H9 (cell line): ENCODE measurements at regions not wholly inside any gene's neighbourhood (a gene's known extent, or its start where the extent isn't known, plus 50 kb on each side); places are given as distances from the start of the nearest gene placed in this dataset.

Experiments
- DNase-seq: peaks from one replicate; pipeline ENCODE4 v3.0.0-alpha.2; 2017
- H2AFZ ChIP-seq: one replicate; pipeline ENCODE4 v1.6.1; 2013; ENCODE audit warnings: mild to moderate bottlenecking, low read length, control low read depth, moderate library complexity
- H2AK5ac ChIP-seq: 2 replicates; pipeline ENCODE4 v1.6.1; 2013; ENCODE audit warnings: low read length, control low read depth, mixed read lengths; ENCODE audit not compliant: insufficient read length
- H2BK120ac ChIP-seq: one replicate; pipeline ENCODE4 v1.6.1; 2013; ENCODE audit warnings: low read depth, mild to moderate bottlenecking, low read length, control low read depth, inconsistent platforms; ENCODE audit not compliant: poor library complexity, severe bottlenecking
- H2BK12ac ChIP-seq: 2 replicates; pipeline ENCODE4 v1.6.1; 2013; ENCODE audit warnings: low read length, control low read depth, mixed read lengths, low read depth; ENCODE audit not compliant: insufficient read length
- H2BK15ac ChIP-seq: 2 replicates; pipeline ENCODE4 v1.6.1; 2013; ENCODE audit warnings: low read depth, low read length, control low read depth
- H2BK20ac ChIP-seq: one replicate; pipeline ENCODE4 v1.6.1; 2013; ENCODE audit warnings: low read depth, mild to moderate bottlenecking, low read length, control low read depth, inconsistent platforms; ENCODE audit not compliant: poor library complexity, severe bottlenecking
- H2BK5ac ChIP-seq: 2 replicates; pipeline ENCODE4 v1.6.1; 2013; ENCODE audit warnings: low read length, control low read depth, mixed read lengths; ENCODE audit not compliant: insufficient read length
- H3K14ac ChIP-seq: 2 replicates; pipeline ENCODE4 v1.6.1; 2013; ENCODE audit warnings: low read length, control low read depth; ENCODE audit not compliant: insufficient read depth
- H3K18ac ChIP-seq: 2 replicates; pipeline ENCODE4 v1.6.1; 2013; ENCODE audit warnings: low read depth, mild to moderate bottlenecking, mixed read lengths, low read length, control low read depth; ENCODE audit not compliant: insufficient read length
- H3K23ac ChIP-seq: 2 replicates; pipeline ENCODE4 v1.6.1; 2013; ENCODE audit warnings: low read length, control low read depth, mixed read lengths, low read depth; ENCODE audit not compliant: insufficient read length
- H3K23me2 ChIP-seq: 2 replicates; pipeline ENCODE4 v1.6.1; 2013; ENCODE audit warnings: low read depth, mild to moderate bottlenecking, mixed read lengths, low read length, control low read depth; ENCODE audit not compliant: insufficient read length, poor library complexity, severe bottlenecking
- H3K27ac ChIP-seq: 2 replicates; pipeline ENCODE4 v1.5.1; 2013; ENCODE audit warnings: low read length, control low read depth, mixed read lengths, low read depth; ENCODE audit not compliant: insufficient read length
- H3K27me3 ChIP-seq: 2 replicates; pipeline ENCODE4 v1.6.1; 2013; ENCODE audit warnings: low read length, control low read depth, inconsistent platforms; ENCODE audit not compliant: insufficient read depth
- H3K4ac ChIP-seq: 2 replicates; pipeline ENCODE4 v1.6.1; 2013; ENCODE audit warnings: low read depth, mild to moderate bottlenecking, control low read depth, inconsistent platforms, low read length, moderate library complexity
- H3K4me1 ChIP-seq: 2 replicates; pipeline ENCODE4 v1.6.1; 2013; ENCODE audit warnings: low read length, control low read depth, inconsistent platforms; ENCODE audit not compliant: insufficient read depth
- H3K4me2 ChIP-seq: 2 replicates; pipeline ENCODE4 v1.6.1; 2013; ENCODE audit warnings: low read length, control low read depth, mixed read lengths; ENCODE audit not compliant: insufficient read length, insufficient read depth
- H3K56ac ChIP-seq: 2 replicates; pipeline ENCODE4 v1.6.1; 2013; ENCODE audit warnings: low read depth, mild to moderate bottlenecking, mixed read lengths, low read length, control low read depth; ENCODE audit not compliant: insufficient read length
- H3K79me1 ChIP-seq: 2 replicates; pipeline ENCODE4 v1.6.1; 2013; ENCODE audit warnings: low read depth, mild to moderate bottlenecking, moderate library complexity, low read length, control low read depth, inconsistent platforms; ENCODE audit not compliant: insufficient read depth, poor library complexity, severe bottlenecking
- H3K79me2 ChIP-seq: 2 replicates; pipeline ENCODE4 v1.6.1; 2013; ENCODE audit warnings: low read length, control low read depth, inconsistent platforms; ENCODE audit not compliant: insufficient read depth
- H3K9ac ChIP-seq: 2 replicates; pipeline ENCODE4 v1.6.1; 2013; ENCODE audit warnings: low read length, control low read depth, mixed read lengths; ENCODE audit not compliant: insufficient read length; ENCODE audit errors: extremely low read depth
- H3K9me3 ChIP-seq: one replicate; pipeline ENCODE4 v1.6.1; 2013; ENCODE audit warnings: low read depth, low read length, inconsistent platforms; ENCODE audit not compliant: control insufficient read depth
- H3T11ph ChIP-seq: one replicate; pipeline ENCODE4 v1.6.1; 2013; ENCODE audit warnings: mild to moderate bottlenecking, low read length, control low read depth, inconsistent platforms
- H4K20me1 ChIP-seq: one replicate; pipeline ENCODE4 v1.6.1; 2013; ENCODE audit not compliant: control insufficient read depth, insufficient read length, insufficient read depth
- H4K5ac ChIP-seq: 2 replicates; pipeline ENCODE4 v1.6.1; 2013; ENCODE audit warnings: low read depth, mild to moderate bottlenecking, mixed read lengths, low read length, control low read depth; ENCODE audit not compliant: insufficient read length
- H4K8ac ChIP-seq: replicated peaks from 2 replicates; pipeline ENCODE4 v1.6.1; 2013; ENCODE audit warnings: low read length, control low read depth, mixed read lengths, low read depth; ENCODE audit not compliant: insufficient read length
- H4K91ac ChIP-seq: 2 replicates; pipeline ENCODE4 v1.6.1; 2013; ENCODE audit warnings: low read depth, mild to moderate bottlenecking, moderate library complexity, mixed read lengths, low read length, control low read depth; ENCODE audit not compliant: insufficient read length
- H3K27ac Mint-ChIP-seq, 3 experiments: 2 replicates in 2 of 3; 3 replicates in 1 of 3; pipeline ENCODE4 v1.8.0; 2020 to 2021; ENCODE audit warnings: mixed read lengths in 3 of 3, mild to moderate bottlenecking in 1 of 3, moderate library complexity in 1 of 3
- H3K27me3 Mint-ChIP-seq: 2 replicates; pipeline ENCODE4 v1.8.0; 2021; ENCODE audit warnings: low read depth, mild to moderate bottlenecking, moderate library complexity, mixed read lengths
- H3K36me3 Mint-ChIP-seq, 3 experiments: 2 replicates in 2 of 3; 3 replicates in 1 of 3; pipeline ENCODE4 v1.8.0; 2020 to 2021; ENCODE audit warnings: low read depth in 3 of 3, mixed read lengths in 3 of 3; ENCODE audit not compliant: insufficient read depth in 1 of 3
- H3K4me1 Mint-ChIP-seq, 2 experiments: 2 replicates each; pipeline ENCODE4 v1.8.0; 2020; ENCODE audit warnings: mixed read lengths in 2 of 2
- H3K4me3 Mint-ChIP-seq, 2 experiments: 2 replicates in 1 of 2; 3 replicates in 1 of 2; pipeline ENCODE4 v1.8.0; 2020 to 2021; ENCODE audit warnings: mild to moderate bottlenecking in 2 of 2, mixed read lengths in 2 of 2, moderate library complexity in 1 of 2
- H3K9me3 Mint-ChIP-seq, 2 experiments: 2 replicates in 1 of 2; 3 replicates in 1 of 2; pipeline ENCODE4 v1.8.0; 2020; ENCODE audit warnings: mild to moderate bottlenecking in 2 of 2, mixed read lengths in 2 of 2, moderate library complexity in 1 of 2
- WGBS: extraction: QIAGEN DNeasy Blood & Tissue Kit; methylation state at CpG from one replicate; pipeline ENCODE4 v1.1.7; 2013; ENCODE audit warnings: missing lambda C conversion rate, low lambda C conversion rate, mixed read lengths; ENCODE audit not compliant: insufficient read length; ENCODE audit errors: extremely low coverage; 5-methylcytosine and 5-hydroxymethylcytosine counted together
- TF ChIP-seq, protein P1 (sequence below): fragments of 200-600 bp; sonication (generic); conservative IDR thresholded peaks from 3 replicates; pipeline ENCODE4 v1.8.0; 2021; ENCODE audit warnings: antibody characterized with exemption, mild to moderate bottlenecking

GRCh38 chr2:236982693-236983455, 102.8 kb upstream of the COPS8 start:
- no CpG with 5 or more reads among the region's 3 CpGs for WGBS
- TF ChIP-seq, protein P1, sequence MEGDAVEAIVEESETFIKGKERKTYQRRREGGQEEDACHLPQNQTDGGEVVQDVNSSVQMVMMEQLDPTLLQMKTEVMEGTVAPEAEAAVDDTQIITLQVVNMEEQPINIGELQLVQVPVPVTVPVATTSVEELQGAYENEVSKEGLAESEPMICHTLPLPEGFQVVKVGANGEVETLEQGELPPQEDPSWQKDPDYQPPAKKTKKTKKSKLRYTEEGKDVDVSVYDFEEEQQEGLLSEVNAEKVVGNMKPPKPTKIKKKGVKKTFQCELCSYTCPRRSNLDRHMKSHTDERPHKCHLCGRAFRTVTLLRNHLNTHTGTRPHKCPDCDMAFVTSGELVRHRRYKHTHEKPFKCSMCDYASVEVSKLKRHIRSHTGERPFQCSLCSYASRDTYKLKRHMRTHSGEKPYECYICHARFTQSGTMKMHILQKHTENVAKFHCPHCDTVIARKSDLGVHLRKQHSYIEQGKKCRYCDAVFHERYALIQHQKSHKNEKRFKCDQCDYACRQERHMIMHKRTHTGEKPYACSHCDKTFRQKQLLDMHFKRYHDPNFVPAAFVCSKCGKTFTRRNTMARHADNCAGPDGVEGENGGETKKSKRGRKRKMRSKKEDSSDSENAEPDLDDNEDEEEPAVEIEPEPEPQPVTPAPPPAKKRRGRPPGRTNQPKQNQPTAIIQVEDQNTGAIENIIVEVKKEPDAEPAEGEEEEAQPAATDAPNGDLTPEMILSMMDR, result no peak
- Histone ChIP-seq H4K91ac (no peak overlapping the region), H3K9me3 (no peaks in the 10 kb centered on the region), H4K20me1 (no peaks in the 10 kb centered on the region), H2BK12ac (no peak overlapping the region), H4K8ac (no peak overlapping the region), H3K4ac (no peak overlapping the region), H2BK15ac (no peak overlapping the region), H3K79me2 (no peaks in the 10 kb centered on the region), H2BK120ac (no peak overlapping the region), H3K56ac (no peak overlapping the region), H3K4me1 (no peaks in the 10 kb centered on the region; the same call in 1 of the 2 replicates), H3K27me3 (no peaks in the 10 kb centered on the region), H3K14ac (no peak overlapping the region), H4K5ac (no peak overlapping the region), H3K9ac (no peak overlapping the region), H3K23me2 (no peaks in the 10 kb centered on the region), H3K27ac (no peak overlapping the region), H3K4me2 (no peak overlapping the region), H3T11ph (no peak overlapping the region), H2AK5ac (no peak overlapping the region), H2AFZ (no peak overlapping the region), H3K79me1 (no peaks in the 10 kb centered on the region), H3K23ac (no peak overlapping the region), H2BK20ac (no peak overlapping the region), H2BK5ac (no peak overlapping the region), H3K18ac (no peak overlapping the region)
- Mint-ChIP-seq H3K27ac (no peak overlapping the region), H3K36me3 (peaks cover 0 to 13% (median 5%) of the 10 kb centered on the region in 3 experiments; a peak in 3 of 7 replicates), H3K9me3 (peaks cover 7 to 13% of the 10 kb centered on the region in 2 experiments; a peak in 4 of 5 replicates), H3K4me1 (no peaks in the 10 kb centered on the region), H3K27me3 (peaks cover 13% of the 10 kb centered on the region), H3K4me3 (no peak overlapping the region)
- peak; percentile 6 for DNase-seq
